ENCODE measurements at regions not wholly inside any gene's neighbourhood (a gene's known extent, or its start where the extent isn't known, plus 50 kb on each side); places are given as distances from the start of the nearest gene placed in this dataset.

DNA sequence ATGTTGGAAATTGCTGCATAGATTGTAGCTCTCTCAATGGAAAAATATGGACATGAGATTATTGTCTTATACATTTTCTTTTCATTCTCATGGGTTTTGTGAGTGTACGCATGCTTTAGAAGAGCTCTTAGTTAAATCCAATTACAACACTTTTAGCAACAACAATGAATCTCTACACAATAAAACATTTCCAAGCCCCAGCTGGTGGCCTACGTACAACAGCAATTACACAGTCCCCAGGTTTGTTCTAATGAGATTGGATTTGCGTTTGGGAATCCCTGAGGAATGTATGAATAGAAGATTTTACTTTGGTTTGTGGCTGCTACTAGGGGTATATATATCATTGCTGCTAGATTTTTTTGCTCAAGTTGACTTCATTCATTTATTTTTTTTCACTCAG is 98.6 kb downstream of the FHDC1 start:
- DNase-seq, result no peak

DNA sequence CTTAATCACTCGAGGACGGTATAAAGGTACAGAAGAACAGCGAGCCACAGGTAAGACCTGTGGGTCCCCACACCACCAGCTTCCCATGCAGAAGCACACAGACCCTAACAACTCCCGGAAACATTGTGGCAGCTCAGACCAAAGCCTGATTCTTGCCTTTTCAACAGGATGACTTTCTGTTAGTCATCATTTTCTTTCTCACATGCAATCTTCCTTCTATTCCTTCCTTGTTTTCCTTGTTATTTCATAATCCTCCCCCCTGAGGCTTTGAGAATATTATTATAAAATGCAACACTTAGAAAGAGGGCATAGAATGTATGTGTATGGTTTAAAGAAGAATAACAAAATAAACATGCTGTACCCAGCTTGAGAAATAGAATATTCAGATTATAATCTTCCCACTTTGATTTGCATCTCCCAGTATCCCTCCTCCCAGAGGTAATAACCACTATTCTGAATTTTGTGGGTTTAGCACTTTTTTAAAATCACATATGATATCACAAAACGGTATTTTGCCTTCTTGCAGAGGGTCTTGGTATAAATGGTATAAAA is 100.9 kb downstream of the FHDC1 start:
- no peak for DNase-seq

GRCh38 chr4:153038623-153039311 is 102.6 kb downstream of the FHDC1 start:
- DNase-seq, result no peak

GRCh38 chr4:153039542-153040185 is 103.5 kb downstream of the FHDC1 start:
- no peak for DNase-seq

GRCh38 chr4:153040677-153041076 is 104.6 kb downstream of the FHDC1 start:
- DNase-seq, result no peak

GRCh38 chr4:153044036-153044435 is 107.9 kb downstream of the FHDC1 start:
- no peak for DNase-seq

GRCh38 chr4:153045111-153045982 is 109.2 kb downstream of the FHDC1 start:
- DNase-seq, result peak; percentile 36

DNA sequence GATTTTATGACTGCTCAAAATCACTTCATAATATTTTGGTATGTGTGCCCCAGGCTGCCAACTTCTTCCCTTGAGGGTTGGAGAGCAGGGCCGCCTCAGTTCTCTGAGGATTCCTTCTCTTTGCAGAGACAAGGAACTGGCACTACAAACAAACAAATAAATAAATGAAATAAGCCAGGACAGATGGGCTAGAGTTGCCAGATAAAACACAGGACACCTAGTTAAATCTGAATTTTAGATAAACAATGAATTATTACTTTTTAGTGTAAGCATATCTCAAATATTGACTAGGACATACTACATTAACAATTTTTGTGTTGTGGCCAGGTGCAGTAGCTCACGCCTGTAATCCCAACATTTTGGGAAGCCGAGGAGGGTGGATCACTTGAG is 122.5 kb downstream of the FHDC1 start:
- DNase-seq, result no peak

- no peak for DNase-seq
Observed at GRCh38 chr4:153060196-153060595, 124.1 kb downstream of the FHDC1 start.

DNA sequence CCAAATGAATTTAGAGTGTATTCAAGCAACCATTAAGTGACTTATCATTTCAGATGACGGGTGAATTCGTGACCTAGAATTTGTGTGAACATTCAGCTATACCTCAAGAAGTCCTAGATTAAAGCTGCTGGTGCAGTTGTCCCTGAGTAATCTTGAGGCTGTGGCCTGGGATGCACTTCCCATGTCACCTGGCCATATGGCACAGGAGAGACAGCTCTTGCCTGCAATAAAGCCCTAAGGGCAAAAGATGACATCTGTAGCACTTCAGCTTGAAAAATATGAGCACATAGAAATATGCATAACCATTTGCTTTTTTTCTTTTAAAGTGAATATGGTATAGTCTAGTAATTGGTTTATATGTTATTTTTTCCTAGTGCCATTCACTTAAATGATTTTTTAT is 125.8 kb downstream of the FHDC1 start:
- DNase-seq, result no peak

DNA sequence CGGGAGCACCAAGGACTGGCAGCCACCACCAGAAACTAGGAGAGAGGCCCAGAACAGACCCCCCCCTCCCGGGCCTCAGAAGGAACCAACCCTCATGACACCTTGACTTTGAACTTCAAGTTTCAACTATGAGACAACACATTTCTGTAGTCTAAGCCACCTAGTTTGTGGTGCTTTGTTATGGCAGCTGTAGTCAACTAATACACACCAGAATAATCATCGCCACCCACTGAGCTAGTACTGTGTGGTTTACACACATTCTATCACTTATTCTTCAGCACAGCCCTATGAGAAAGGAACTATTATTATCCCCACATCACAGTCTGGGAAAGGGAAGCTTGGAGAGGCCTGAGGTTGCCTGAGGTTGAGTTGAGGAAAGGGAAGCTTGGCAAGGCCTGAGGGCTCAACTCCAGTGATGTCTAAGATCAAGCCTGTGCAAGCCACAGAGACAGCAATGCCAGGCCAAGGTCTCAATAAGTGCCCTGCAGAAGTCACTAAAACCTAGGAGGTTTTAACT is 126.6 kb downstream of the FHDC1 start:
- no peak for DNase-seq

- DNase-seq, result no peak
Observed at GRCh38 chr4:153063490-153063889, 127.4 kb downstream of the FHDC1 start.

GRCh38 chr4:153064571-153064970 is 128.4 kb downstream of the FHDC1 start:
- no peak for DNase-seq

DNA sequence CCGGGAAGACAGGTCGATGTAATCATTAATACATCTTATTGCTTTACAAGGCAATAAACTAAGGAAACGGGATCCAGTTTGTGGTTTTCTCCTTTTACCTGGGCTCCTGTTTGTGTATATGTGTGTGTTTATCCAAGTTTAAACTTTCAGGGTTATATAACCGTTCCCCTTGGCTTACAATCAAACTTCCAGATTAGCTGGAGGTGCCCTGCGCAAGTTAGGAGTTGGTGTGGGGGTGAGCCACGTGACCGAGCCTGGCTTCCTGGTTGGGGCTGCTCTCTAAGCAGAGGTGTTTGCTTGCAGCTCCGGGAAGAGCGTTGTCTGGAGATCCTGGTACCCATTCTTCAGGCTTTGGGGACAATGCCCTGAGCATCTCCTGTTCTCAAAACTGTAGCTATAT is 129.2 kb downstream of the FHDC1 start:
- no peak for DNase-seq

DNA sequence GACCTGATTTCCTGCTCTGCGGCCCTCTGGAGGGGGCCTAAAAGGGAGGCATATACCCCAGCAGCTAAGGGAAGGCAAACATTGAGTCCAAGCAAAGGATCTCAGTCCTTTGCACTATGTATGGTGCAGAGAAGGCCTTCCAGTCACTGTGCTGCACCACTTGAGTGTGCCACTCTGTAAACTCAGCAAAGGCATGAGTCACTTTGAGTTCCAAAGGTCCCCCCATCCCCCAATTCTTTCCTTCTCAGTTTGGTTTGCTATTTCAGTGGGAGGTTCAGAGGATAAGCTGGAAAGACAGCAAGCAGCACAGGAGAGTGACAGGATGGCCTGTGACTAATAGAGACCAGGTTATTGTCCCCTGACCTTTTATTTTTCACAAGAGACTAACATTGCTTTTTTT is 131.3 kb downstream of the FHDC1 start:
- peak; percentile 26 for DNase-seq

DNA sequence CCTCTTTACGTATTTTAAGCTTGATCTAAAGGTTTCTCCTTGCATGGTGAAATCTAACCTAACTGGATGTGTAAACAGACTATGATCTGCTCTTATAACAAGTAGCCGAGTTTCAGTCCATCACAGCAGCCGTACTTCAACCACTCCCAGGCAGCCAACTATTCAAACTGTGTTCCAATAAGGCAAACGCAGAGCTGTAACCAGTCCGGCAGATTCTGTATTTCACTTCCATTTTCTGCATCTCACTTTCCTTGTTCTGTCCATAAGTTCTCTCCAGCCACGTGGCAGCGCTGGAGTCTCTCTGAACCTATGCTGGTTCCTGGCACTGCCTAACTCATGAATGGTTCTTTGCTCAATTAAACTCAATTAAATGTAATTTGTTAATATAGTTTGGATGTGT is 132.6 kb downstream of the FHDC1 start:
- DNase-seq, result no peak

DNA sequence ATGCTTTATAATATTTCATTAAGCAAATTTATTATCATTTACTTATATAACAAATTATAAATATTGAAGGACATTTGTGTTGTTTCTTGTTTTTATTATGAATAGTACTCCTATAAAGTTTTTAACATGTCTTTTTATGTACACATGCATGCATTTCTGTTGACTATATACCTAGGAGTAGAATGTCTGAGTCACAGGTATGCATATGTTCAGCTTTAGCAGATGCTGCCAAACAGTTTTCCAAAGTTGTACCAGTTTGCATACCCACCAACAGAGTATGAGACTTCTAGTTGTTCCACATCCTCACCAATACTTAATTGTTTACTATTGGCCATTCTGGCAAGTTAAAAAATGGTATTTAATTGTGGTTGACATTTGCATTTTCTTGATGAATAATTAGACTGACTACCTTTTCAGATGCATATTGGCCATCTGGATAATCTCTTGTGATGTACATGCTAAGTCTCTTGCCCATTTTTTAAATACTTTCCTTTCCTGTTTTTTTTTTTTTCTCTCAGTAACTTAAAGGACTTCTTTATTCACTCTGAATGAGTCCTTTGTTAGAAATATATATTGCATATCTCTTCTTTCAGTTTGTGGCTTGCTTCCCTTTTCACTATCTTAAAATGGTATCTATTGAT is 132.2 kb upstream of the TRIM2 start:
- DNase-seq, result no peak

GRCh38 chr4:153072661-153073060 is 131.6 kb upstream of the TRIM2 start:
- no peak for DNase-seq

GRCh38 chr4:153074486-153074885 is 129.8 kb upstream of the TRIM2 start:
- no peak for DNase-seq

GRCh38 chr4:153074936-153075630 is 129.2 kb upstream of the TRIM2 start:
- no peak for DNase-seq

GRCh38 chr4:153075836-153076518 is 128.3 kb upstream of the TRIM2 start:
- DNase-seq, result no peak

DNA sequence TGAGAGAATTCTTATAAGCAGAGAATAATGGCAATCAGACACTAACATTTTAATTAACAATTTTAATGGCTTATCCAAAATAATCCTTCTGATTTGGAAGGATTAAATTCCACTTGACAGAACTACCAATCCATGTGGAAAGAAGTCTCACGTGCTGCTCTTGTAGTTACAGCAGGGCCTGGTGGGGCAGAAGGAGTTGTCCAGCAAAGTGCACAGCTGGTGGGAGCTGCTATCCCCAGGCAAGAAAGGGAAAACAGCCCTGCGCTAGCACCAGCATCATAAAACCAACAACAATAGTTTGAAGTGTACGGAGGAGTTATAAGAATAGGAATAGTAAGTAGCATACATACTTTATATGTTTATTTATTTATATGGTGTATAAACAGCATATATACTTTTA is 127.4 kb upstream of the TRIM2 start:
- no peak for DNase-seq
